Endothelial cell (in vitro differentiated cells): ENCODE measurements at regions not wholly inside any gene's neighbourhood (a gene's known extent, or its start where the extent isn't known, plus 50 kb on each side); places are given as distances from the start of the nearest gene placed in this dataset.

Source experiments
- DNase-seq: peaks from one replicate; pipeline ENCODE4 v3.0.0; 2021; ENCODE audit warnings: low spot score
- H3K27ac Mint-ChIP-seq: one replicate; pipeline ENCODE4 v1.8.0; 2021; ENCODE audit warnings: mixed read lengths, inconsistent platforms; ENCODE audit not compliant: unreplicated experiment
- H3K27me3 Mint-ChIP-seq: one replicate; pipeline ENCODE4 v1.8.0; 2021; ENCODE audit warnings: mild to moderate bottlenecking, moderate library complexity, mixed read lengths, inconsistent platforms; ENCODE audit not compliant: unreplicated experiment
- H3K36me3 Mint-ChIP-seq: one replicate; pipeline ENCODE4 v1.8.0; 2021; ENCODE audit warnings: mild to moderate bottlenecking, low read depth, mixed read lengths, inconsistent platforms; ENCODE audit not compliant: unreplicated experiment
- H3K4me1 Mint-ChIP-seq: one replicate; pipeline ENCODE4 v1.8.0; 2021; ENCODE audit warnings: mild to moderate bottlenecking, mixed read lengths, inconsistent platforms; ENCODE audit not compliant: unreplicated experiment
- H3K4me3 Mint-ChIP-seq: one replicate; pipeline ENCODE4 v1.8.0; 2021; ENCODE audit warnings: mild to moderate bottlenecking, mixed read lengths, inconsistent platforms; ENCODE audit not compliant: unreplicated experiment
- H3K9me3 Mint-ChIP-seq: one replicate; pipeline ENCODE4 v1.8.0; 2021; ENCODE audit warnings: mixed read lengths, inconsistent platforms; ENCODE audit not compliant: unreplicated experiment
- TF ChIP-seq, protein P1 (sequence below): fragments of 200-600 bp; sonication (generic); IDR thresholded peaks from one replicate; pipeline ENCODE4 v1.5.0; 2021; ENCODE audit warnings: antibody characterized with exemption; ENCODE audit not compliant: unreplicated experiment

DNA sequence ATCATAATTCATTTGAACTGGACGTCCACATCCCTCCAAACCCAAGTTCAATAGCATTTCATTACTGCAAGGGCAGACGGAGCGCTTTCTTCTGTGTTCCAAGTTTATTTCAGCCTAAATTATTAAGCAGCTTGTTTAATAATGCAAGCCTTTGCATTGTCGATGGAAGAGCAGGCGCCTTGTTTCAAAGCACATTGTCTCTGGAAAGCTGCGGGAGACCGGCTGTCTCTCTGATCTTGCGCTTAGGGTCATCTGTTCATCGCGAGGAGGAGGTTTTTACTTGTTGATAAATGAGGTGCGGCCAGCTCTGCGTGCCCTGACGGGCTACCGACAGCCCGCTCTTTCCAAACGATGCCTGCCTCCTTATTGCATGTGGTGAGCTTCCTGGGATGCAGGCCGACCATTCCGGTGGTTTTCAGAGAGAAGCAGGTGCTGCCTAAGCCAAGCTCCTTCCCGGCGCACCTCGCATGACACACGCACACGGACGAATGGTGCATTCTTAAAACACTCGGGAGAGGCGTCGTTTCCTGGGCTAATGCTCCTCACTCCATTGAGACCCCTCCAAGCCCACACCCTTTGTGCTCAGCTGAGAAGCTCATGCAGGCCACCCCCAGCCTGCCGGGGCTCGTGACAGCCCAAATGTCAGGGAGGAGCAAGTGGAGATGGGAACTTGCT lies 456.9 kb downstream of the BRD1 start:
- Mint-ChIP-seq H3K9me3 (no peaks in the 10 kb centered on the region), H3K27ac (no peak overlapping the region), H3K4me1 (no peaks in the 10 kb centered on the region), H3K4me3 (no peak overlapping the region), H3K36me3 (no peaks in the 10 kb centered on the region), H3K27me3 (peaks cover 8% of the 10 kb centered on the region)
- peak; percentile 0 for DNase-seq
- TF ChIP-seq, protein P1, sequence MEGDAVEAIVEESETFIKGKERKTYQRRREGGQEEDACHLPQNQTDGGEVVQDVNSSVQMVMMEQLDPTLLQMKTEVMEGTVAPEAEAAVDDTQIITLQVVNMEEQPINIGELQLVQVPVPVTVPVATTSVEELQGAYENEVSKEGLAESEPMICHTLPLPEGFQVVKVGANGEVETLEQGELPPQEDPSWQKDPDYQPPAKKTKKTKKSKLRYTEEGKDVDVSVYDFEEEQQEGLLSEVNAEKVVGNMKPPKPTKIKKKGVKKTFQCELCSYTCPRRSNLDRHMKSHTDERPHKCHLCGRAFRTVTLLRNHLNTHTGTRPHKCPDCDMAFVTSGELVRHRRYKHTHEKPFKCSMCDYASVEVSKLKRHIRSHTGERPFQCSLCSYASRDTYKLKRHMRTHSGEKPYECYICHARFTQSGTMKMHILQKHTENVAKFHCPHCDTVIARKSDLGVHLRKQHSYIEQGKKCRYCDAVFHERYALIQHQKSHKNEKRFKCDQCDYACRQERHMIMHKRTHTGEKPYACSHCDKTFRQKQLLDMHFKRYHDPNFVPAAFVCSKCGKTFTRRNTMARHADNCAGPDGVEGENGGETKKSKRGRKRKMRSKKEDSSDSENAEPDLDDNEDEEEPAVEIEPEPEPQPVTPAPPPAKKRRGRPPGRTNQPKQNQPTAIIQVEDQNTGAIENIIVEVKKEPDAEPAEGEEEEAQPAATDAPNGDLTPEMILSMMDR, result no peak

DNA sequence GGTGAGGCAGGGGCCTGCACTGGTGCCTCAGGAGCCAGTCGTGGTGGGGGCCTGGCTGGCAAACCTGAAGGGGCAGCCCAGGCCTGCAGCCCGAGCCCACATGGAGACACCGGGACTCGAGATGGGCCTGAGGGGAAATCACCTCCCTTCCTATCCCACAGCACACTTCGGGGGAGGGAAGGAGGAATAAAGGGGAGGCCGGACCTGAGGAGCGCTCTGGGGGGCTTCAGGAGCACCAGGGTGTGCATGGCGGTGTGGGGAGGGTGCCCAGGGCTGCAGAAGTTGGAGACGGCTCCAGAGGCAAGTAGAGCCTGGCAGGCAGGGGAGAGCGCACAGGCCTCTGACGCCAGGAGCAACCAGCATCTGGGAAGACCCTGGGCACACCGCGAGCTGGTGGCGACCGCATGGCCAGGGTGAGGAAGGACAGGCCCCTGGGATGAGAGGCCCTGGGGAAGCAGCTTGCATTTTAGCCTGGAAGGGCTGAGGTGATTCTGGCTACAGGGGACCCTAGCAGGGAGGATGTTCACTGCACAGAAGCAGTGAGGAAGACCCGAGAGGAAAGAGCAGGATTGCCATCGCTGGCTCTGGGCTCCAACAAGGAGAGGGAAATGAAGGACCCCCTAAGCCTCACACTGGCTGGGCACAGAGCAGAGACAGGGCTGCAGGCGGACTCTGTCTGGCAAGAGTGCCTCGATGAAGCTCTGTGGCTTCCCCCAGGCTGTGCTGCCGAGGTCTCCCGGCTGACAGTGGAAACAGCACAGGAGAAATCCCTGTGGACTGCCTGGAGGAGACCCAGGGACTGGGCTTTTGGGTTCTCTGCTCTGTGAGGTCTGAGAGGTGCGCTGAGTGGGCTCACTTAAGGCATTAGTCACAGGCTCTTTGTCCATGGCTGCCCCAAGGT lies 457.7 kb downstream of the BRD1 start:
- H3K36me3 Mint-ChIP-seq, result no peaks in the 10 kb centered on the region
- H3K9me3 Mint-ChIP-seq, result no peaks in the 10 kb centered on the region
- TF ChIP-seq, protein P1, result no peak
- no peak overlapping the region for H3K4me3 Mint-ChIP-seq
- no peaks in the 10 kb centered on the region for H3K4me1 Mint-ChIP-seq
- H3K27me3 Mint-ChIP-seq, result peaks cover 8% of the 10 kb centered on the region
- no peak overlapping the region for H3K27ac Mint-ChIP-seq
- peak; percentile 1 for DNase-seq

DNA sequence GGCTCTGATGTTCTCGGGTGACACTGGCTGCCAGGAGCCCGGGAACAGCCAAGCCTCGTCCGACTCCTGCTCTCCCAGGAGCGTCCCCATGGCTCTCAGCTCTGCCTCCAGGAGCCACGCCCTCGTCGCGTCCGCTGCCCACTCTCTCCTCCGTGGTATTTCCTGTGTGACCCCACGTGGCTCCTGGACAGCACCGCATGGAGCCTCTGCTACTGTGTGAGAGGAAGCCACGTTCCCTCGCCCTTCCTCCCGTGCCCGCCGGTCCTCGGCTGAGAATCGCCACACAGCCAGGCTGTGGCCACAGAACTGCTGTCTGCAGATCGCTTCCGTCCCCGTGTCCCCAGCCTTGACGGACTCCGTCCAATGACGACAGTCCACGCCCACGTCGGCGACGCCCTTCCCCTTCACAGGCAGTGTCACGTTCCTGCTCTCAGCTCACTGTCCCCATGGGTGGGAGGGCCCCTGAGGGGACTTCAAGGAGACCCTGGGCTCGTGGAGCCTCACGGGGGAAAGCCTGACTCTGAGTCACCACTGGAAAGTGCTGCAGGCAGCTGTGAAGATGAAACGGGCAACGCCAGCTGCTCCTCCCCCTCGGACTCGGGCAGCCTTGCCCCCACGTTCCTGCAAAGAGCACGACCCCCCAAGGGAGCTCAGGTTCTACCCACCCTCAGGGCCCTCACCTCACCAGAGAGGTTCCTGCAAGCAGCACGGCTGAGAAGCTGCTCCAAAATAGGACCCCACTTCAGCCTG lies 458.5 kb downstream of the BRD1 start:
- TF ChIP-seq, protein P1, result no peak
- H3K27me3 Mint-ChIP-seq, result peaks cover 8% of the 10 kb centered on the region
- no peak overlapping the region for H3K4me3 Mint-ChIP-seq
- DNase-seq, result peak; percentile 2
- H3K27ac Mint-ChIP-seq, result no peak overlapping the region
- H3K4me1 Mint-ChIP-seq, result no peaks in the 10 kb centered on the region
- no peaks in the 10 kb centered on the region for H3K36me3 Mint-ChIP-seq
- no peaks in the 10 kb centered on the region for H3K9me3 Mint-ChIP-seq

DNA sequence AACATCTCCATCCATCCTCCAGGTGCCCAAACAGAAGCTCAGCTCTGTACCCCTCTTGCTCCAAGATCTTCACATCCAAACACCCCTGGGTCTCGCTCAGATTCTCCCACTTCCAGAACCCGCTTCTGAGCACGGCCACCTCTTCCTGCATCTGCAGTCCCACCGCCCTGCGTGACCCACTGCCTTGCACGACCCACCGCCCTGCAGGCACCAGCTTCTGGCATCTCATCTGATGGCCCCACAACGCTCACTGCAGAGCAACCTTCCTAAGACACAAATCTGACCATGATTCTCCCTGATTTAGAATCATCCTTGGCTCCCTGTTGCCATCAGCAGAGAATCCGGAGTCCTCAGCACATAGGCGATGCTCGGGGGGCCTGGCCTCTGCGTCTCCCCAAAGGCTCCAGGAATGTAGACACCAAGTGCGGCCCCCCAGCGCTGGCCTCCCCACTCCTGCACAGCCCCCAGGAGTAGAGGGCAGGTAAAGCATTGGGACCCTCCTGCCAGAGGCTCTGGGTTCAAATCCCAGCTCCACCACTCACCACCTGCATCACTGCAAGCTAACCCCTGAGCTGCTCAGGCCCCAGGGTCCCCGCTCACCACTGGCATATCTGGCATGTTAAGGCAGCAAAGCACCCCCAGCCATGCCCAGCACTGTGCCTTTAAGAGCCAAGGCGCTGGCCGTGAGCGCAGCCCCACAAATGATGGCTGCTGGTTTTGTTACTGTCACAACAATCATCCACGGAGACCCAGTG lies 459.3 kb downstream of the BRD1 start:
- no peaks in the 10 kb centered on the region for H3K9me3 Mint-ChIP-seq
- DNase-seq, result peak; percentile 1
- H3K4me3 Mint-ChIP-seq, result no peak overlapping the region
- peaks cover 8% of the 10 kb centered on the region for H3K27me3 Mint-ChIP-seq
- TF ChIP-seq, protein P1, result no peak
- H3K27ac Mint-ChIP-seq, result no peak overlapping the region
- H3K4me1 Mint-ChIP-seq, result no peaks in the 10 kb centered on the region
- no peaks in the 10 kb centered on the region for H3K36me3 Mint-ChIP-seq
